IPS DF 6.9 (cell line): ENCODE measurements at regions not wholly inside any gene's neighbourhood (a gene's known extent, or its start where the extent isn't known, plus 50 kb on each side); places are given as distances from the start of the nearest gene placed in this dataset.

Experiments used
- DNase-seq: peaks from one replicate; pipeline ENCODE4 v3.0.0-alpha.2; 2013; ENCODE audit warnings: low read depth, low spot score
- H3K27ac ChIP-seq: one replicate; pipeline ENCODE4 v1.5.1; 2013; ENCODE audit warnings: low read length, control low read depth
- H3K27me3 ChIP-seq: 2 replicates; pipeline ENCODE4 v1.6.1; 2013; ENCODE audit warnings: mild to moderate bottlenecking, low read length; ENCODE audit not compliant: control insufficient read depth, insufficient read depth
- H3K36me3 ChIP-seq: 2 replicates; pipeline ENCODE4 v1.6.1; 2013; ENCODE audit warnings: low read length; ENCODE audit not compliant: control insufficient read depth, insufficient read depth
- H3K4me1 ChIP-seq: 2 replicates; pipeline ENCODE4 v1.6.1; 2013; ENCODE audit warnings: low read length; ENCODE audit not compliant: control insufficient read depth, insufficient read depth
- H3K4me3 ChIP-seq: 2 replicates; pipeline ENCODE4 v1.5.1; 2013; ENCODE audit warnings: mild to moderate bottlenecking, low read length
- H3K9me3 ChIP-seq: 2 replicates; pipeline ENCODE4 v1.6.1; 2013; ENCODE audit warnings: low read length, inconsistent platforms; ENCODE audit not compliant: control insufficient read depth, insufficient read depth
- WGBS: extraction: QIAGEN DNeasy Blood & Tissue Kit; methylation state at CpG from one replicate; pipeline ENCODE4 v1.1.7; 2013; ENCODE audit warnings: mixed read lengths, missing lambda C conversion rate; ENCODE audit not compliant: insufficient read length, insufficient coverage; 5-methylcytosine and 5-hydroxymethylcytosine counted together

- Histone ChIP-seq H3K4me3 (no peak overlapping the region), H3K27me3 (no peaks in the 10 kb centered on the region), H3K36me3 (no peaks in the 10 kb centered on the region), H3K4me1 (no peaks in the 10 kb centered on the region), H3K27ac (no peak overlapping the region), H3K9me3 (no peaks in the 10 kb centered on the region)
- WGBS = no CpG with 5 or more reads among the region's 3 CpGs
- no peak for DNase-seq
These were observed 238.2 kb downstream of the CDH7 start for GRCh38 chr18:65988972-65989371.

- no CpG with 5 or more reads among the region's 1 CpG for WGBS
- H3K36me3 ChIP-seq = no peaks in the 10 kb centered on the region
These were observed 237.6 kb downstream of the CDH7 start for GRCh38 chr18:65988386-65988785.

DNA sequence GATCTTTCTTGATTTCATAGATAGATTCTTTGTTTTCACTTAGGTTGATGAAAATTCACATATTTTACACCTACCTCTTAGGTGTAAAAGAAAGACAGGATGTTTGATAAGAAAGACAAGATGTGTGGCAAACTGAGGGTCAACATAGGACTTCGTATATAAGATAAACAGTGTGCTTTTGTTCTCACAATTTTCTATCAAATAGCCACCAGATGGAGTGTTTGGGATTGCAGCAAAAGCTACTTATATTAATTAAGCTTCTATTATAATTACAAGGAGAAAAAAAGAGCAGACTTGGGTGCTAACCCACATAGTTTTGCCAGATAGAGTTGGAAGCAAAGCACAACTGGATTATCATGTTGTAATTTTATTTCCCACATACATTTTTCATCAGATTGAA, 232.9 kb downstream of the CDH7 start:
- DNase-seq = no peak
- Histone ChIP-seq H3K4me1 (no peaks in the 10 kb centered on the region), H3K4me3 (no peak overlapping the region), H3K27me3 (no peaks in the 10 kb centered on the region), H3K9me3 (no peaks in the 10 kb centered on the region), H3K27ac (no peak overlapping the region), H3K36me3 (no peaks in the 10 kb centered on the region)
- WGBS = no CpG with 5 or more reads among the region's 1 CpG

More at GRCh38 chr18:65988386-65988785, 237.6 kb downstream of the CDH7 start:
- no peaks in the 10 kb centered on the region for H3K4me1 ChIP-seq
- H3K27ac ChIP-seq = no peak overlapping the region
- no peaks in the 10 kb centered on the region for H3K27me3 ChIP-seq
- no peaks in the 10 kb centered on the region for H3K9me3 ChIP-seq
- no peak for DNase-seq
- no peak overlapping the region for H3K4me3 ChIP-seq

- no peak for DNase-seq
- Histone ChIP-seq H3K4me3 (no peak overlapping the region), H3K27ac (no peak overlapping the region), H3K4me1 (no peaks in the 10 kb centered on the region), H3K36me3 (no peaks in the 10 kb centered on the region), H3K27me3 (no peaks in the 10 kb centered on the region), H3K9me3 (no peaks in the 10 kb centered on the region)
- no CpG with 5 or more reads among the region's 3 CpGs for WGBS
These were observed 224.7 kb downstream of the CDH7 start for GRCh38 chr18:65975536-65975935.

- Histone ChIP-seq H3K36me3 (no peaks in the 10 kb centered on the region), H3K9me3 (no peaks in the 10 kb centered on the region), H3K4me3 (no peak overlapping the region), H3K4me1 (no peaks in the 10 kb centered on the region), H3K27ac (no peak overlapping the region), H3K27me3 (no peaks in the 10 kb centered on the region)
- no peak for DNase-seq
- no CpG with 5 or more reads among the region's 3 CpGs for WGBS
These were observed 223.9 kb downstream of the CDH7 start for GRCh38 chr18:65974758-65975157.

GRCh38 chr18:65968239-65969004, 217.6 kb downstream of the CDH7 start:
- Histone ChIP-seq H3K36me3 (no peaks in the 10 kb centered on the region), H3K27me3 (no peaks in the 10 kb centered on the region), H3K27ac (no peak overlapping the region), H3K4me1 (no peaks in the 10 kb centered on the region), H3K9me3 (no peaks in the 10 kb centered on the region), H3K4me3 (no peak overlapping the region)
- no peak for DNase-seq
- WGBS = no CpG with 5 or more reads among the region's 7 CpGs

DNA sequence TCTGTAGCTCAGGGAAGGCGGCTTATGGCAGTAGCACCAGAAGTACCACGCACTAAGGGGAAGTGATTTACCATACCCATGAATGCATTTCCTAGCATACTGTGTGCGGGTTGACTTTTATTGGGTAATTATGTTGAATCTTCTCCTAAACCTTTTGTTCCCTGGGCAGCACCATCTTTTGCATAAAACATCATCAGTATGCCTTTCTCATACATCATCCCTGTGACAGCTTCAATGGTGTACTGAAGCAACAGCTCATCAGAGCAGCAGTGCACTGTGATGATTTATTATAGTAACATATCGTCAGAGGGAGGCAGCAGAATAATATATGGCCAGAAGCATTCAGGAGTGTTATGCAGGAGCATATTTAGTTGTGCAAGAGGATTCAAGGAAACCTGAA, 204.9 kb downstream of the CDH7 start:
- no peak for DNase-seq
- Histone ChIP-seq H3K9me3 (no peaks in the 10 kb centered on the region), H3K27me3 (no peaks in the 10 kb centered on the region), H3K36me3 (no peaks in the 10 kb centered on the region), H3K27ac (no peak overlapping the region), H3K4me3 (no peak overlapping the region), H3K4me1 (no peaks in the 10 kb centered on the region)
- WGBS = no CpG with 5 or more reads among the region's 4 CpGs

- DNase-seq = no peak
- Histone ChIP-seq H3K27ac (no peak overlapping the region), H3K27me3 (no peaks in the 10 kb centered on the region), H3K36me3 (no peaks in the 10 kb centered on the region), H3K9me3 (no peaks in the 10 kb centered on the region), H3K4me3 (no peak overlapping the region), H3K4me1 (no peaks in the 10 kb centered on the region)
- no CpG with 5 or more reads among the region's 7 CpGs for WGBS
These were observed 203.6 kb downstream of the CDH7 start for GRCh38 chr18:65954372-65954771.

GRCh38 chr18:65946777-65947176, 196.0 kb downstream of the CDH7 start:
- Histone ChIP-seq H3K9me3 (no peaks in the 10 kb centered on the region), H3K27ac (no peak overlapping the region), H3K36me3 (no peaks in the 10 kb centered on the region), H3K4me3 (no peak overlapping the region), H3K4me1 (peaks cover 2% of the 10 kb centered on the region; the same call in 1 of the 2 replicates), H3K27me3 (no peaks in the 10 kb centered on the region)
- WGBS = no CpG with 5 or more reads among the region's 3 CpGs
- no peak for DNase-seq

DNA sequence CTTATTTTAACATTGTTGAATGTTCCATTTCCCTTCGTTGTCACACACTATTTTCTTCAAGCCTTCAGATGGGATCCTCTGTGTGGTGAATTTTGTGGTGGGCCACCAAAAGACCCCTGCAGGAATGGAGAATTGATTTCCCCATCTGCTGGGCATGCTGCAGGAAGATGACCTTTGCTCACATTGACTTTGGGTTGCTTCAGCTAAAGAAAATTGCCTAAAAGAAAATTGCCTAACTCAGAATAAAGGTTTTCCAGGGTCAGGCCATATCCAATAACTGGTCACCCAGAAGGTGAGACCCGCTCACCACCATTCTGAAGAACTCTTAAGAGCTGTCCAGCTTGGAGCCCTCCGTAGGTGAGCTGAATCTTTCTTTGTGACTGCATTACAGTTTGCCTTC, 192.5 kb downstream of the CDH7 start:
- Histone ChIP-seq H3K36me3 (no peaks in the 10 kb centered on the region), H3K27me3 (no peaks in the 10 kb centered on the region), H3K27ac (no peak overlapping the region), H3K9me3 (no peaks in the 10 kb centered on the region), H3K4me1 (peaks cover 2% of the 10 kb centered on the region; the same call in 1 of the 2 replicates), H3K4me3 (no peak overlapping the region)
- no CpG with 5 or more reads among the region's 3 CpGs for WGBS
- no peak for DNase-seq

- no CpG with 5 or more reads among the region's 1 CpG for WGBS
- no peak for DNase-seq
- H3K27ac ChIP-seq = no peak overlapping the region
- no peak overlapping the region for H3K4me3 ChIP-seq
- no peaks in the 10 kb centered on the region for H3K9me3 ChIP-seq
- H3K4me1 ChIP-seq = peaks cover 2% of the 10 kb centered on the region; the same call in 1 of the 2 replicates
- H3K27me3 ChIP-seq = no peaks in the 10 kb centered on the region
- H3K36me3 ChIP-seq = no peaks in the 10 kb centered on the region
These were observed 192.0 kb downstream of the CDH7 start for GRCh38 chr18:65942854-65943253.
